ENCODE measurements at regions not wholly inside any gene's neighbourhood (a gene's known extent, or its start where the extent isn't known, plus 50 kb on each side); places are given as distances from the start of the nearest gene placed in this dataset.
"Not testable (repeated sequence)": the region's sequence is repeated elsewhere in the genome, so short reads cannot be mapped to it uniquely, and the experiment has no call there.

DNA sequence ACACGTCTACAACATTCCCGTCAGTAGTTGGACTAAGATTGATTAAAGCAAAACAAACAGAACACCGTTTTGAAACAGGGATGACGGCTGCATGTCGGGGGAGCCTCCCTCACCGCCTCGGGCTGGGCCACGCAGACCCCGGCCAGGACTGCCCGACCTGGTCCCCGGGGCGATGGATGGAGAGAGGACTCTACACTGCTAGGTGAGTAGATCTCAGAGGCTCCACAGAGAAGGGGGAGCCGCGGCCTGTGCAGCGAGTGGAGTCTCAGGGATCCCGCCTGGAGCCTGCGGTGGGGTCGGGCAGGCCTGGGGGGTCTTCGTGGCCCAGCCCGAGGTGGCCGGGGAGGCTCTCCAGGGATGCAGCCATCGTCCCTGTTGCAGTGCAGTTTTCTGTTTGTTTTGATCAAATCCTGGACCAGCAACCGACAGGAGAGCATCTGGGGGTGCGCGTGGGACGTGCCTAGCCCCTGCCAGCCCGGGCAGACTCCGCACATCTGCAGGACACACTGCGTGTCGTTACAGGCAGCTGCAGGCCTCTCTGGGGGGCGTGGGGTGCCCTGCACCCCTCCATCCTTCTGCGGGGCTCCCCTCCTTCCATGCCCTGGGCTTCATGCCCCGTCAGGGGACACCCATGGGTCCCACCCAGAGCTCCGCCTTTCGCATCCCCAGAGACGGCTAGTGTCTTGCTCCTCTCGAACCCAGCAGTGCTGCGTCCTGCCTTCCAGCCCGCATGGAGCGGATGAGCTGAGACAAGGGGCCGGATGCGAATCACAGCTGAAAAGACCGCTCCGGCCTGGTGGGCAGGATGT, 143.6 kb downstream of the RTP5 start:
- peaks cover 0 to 3% of the 10 kb centered on the region in 2 donors for H3K9me3 ChIP-seq (ENCODE audit: control insufficient read depth in 2 of 2, low read length in 2 of 2)
- no peak overlapping the region for H3K4me3 ChIP-seq (ENCODE audit: low read length in 2 of 2)
- no peaks in the 10 kb centered on the region for H3K27me3 ChIP-seq (ENCODE audit: control insufficient read depth in 2 of 2, insufficient read depth in 2 of 2, low read length in 2 of 2)
- no peaks in the 10 kb centered on the region for H3K4me1 ChIP-seq (ENCODE audit: control insufficient read depth in 2 of 2, insufficient read depth in 2 of 2, low read length in 2 of 2)
- no peaks in the 10 kb centered on the region for H3K36me3 ChIP-seq (ENCODE audit: control insufficient read depth in 2 of 2, insufficient read depth in 2 of 2, low read length in 2 of 2)
- H3K27ac ChIP-seq (ENCODE audit: low read depth in 2 of 2, low read length in 2 of 2), result no peak overlapping the region
- H3K9ac ChIP-seq (ENCODE audit: low read depth in 1 of 2, low read length in 2 of 2), result no peak overlapping the region

DNA sequence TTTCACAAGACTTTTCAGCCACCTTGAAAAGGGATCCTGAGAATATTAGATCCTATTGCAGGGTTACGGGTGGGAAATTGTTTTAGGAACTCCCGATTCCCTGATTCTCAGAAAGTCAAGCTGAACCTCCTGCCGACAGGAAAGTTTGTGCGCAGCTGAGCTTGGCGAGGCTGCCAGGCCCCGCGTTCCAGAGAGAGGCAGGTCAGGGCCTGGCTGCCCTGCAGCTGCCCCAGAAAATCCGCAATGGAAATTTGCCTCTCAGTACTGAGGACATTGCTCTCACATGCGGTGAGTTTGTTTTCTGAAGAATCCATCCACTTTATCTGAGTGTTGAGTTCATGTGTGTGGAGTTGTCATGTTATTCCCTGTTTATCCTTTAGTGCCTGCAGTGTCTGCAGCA, 144.2 kb downstream of the RTP5 start:
- H3K27me3 ChIP-seq (ENCODE audit: control insufficient read depth in 2 of 2, insufficient read depth in 2 of 2, low read length in 2 of 2), result no peaks in the 10 kb centered on the region
- peaks cover 0 to 3% of the 10 kb centered on the region in 2 donors for H3K9me3 ChIP-seq (ENCODE audit: control insufficient read depth in 2 of 2, low read length in 2 of 2)
- no peak overlapping the region for H3K4me3 ChIP-seq (ENCODE audit: low read length in 2 of 2)
- no peak overlapping the region for H3K27ac ChIP-seq (ENCODE audit: low read depth in 2 of 2, low read length in 2 of 2)
- H3K4me1 ChIP-seq (ENCODE audit: control insufficient read depth in 2 of 2, insufficient read depth in 2 of 2, low read length in 2 of 2), result no peaks in the 10 kb centered on the region
- H3K36me3 ChIP-seq (ENCODE audit: control insufficient read depth in 2 of 2, insufficient read depth in 2 of 2, low read length in 2 of 2), result no peaks in the 10 kb centered on the region
- H3K9ac ChIP-seq (ENCODE audit: low read depth in 1 of 2, low read length in 2 of 2), result no peak overlapping the region

DNA sequence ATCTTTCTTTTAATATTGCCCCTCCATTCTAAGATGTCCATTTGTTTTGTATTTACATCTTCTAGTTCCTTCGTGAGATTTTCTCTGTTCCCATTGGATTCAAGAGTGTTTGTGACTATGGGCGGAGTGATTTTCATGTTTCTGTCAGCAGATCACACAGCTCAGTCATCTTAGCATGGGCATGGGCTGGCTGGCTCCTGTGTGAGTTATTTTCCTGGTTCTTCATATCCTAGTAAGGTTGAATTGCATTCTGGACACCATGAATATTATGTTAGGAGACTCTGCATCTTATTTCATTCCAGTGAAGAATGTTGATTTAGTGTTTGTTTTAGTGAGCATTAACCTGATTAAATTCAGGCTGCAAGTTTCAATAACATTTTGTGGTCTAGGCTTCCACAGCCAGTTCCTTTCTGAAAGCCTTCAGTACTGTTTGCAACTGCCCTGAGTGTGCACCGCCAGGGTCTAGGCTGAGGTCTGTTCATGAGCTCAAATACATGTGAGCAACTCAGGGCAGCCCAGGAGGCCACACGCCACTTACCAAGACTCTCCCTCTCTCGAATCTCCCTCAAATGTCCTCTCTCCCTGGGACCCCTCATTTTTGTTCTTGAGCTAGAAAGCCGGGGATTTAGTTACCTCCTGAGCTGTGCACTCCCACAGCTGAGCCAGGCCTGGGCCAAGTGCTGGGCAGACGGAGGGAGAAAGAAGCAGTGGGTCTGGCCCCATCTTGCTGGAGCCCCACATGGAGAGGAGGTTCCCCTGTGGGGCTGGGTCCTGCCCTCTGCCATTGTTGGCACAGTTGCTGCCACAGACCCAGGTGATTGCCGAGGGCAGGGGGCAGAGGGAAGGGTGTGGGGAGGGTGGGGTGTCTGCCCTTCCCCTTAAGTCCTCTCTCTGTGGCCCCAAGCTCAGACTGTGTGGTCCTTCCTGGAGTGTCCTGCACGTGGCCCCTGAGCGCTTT, 145.9 kb downstream of the RTP5 start:
- Histone ChIP-seq H3K27me3 (ENCODE audit: control insufficient read depth in 2 of 2, insufficient read depth in 2 of 2, low read length in 2 of 2) (no peaks in the 10 kb centered on the region), H3K36me3 (ENCODE audit: control insufficient read depth in 2 of 2, insufficient read depth in 2 of 2, low read length in 2 of 2) (no peaks in the 10 kb centered on the region), H3K9me3 (ENCODE audit: control insufficient read depth in 2 of 2, low read length in 2 of 2) (no peaks in the 10 kb centered on the region), H3K9ac (ENCODE audit: low read depth in 1 of 2, low read length in 2 of 2) (no peak overlapping the region), H3K4me3 (ENCODE audit: low read length in 2 of 2) (no peak overlapping the region), H3K27ac (ENCODE audit: low read depth in 2 of 2, low read length in 2 of 2) (no peak overlapping the region), H3K4me1 (ENCODE audit: control insufficient read depth in 2 of 2, insufficient read depth in 2 of 2, low read length in 2 of 2) (no peaks in the 10 kb centered on the region)

DNA sequence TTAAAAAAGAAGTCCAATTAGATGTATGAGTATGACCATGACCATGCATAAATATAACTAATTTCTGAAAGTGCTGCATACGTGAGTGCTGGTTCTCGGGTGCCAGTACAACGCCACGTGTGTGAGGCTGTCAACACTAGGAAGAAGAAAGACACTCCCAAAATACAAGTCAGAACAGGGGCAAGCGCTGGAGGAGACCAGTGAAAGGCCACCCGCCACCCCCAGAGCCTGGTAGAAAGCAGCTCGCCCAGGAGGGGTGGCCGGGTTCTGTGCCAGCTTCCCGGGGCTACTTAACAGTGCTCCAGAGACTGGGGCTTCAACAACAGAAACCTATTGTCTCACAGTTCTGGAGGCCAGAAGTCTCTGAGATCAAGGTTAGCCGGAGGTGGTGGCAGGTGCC, 147.6 kb downstream of the RTP5 start:
- no peaks in the 10 kb centered on the region for H3K9me3 ChIP-seq (ENCODE audit: control insufficient read depth in 2 of 2, low read length in 2 of 2)
- no peaks in the 10 kb centered on the region for H3K4me1 ChIP-seq (ENCODE audit: control insufficient read depth in 2 of 2, insufficient read depth in 2 of 2, low read length in 2 of 2)
- no peak overlapping the region for H3K9ac ChIP-seq (ENCODE audit: low read depth in 1 of 2, low read length in 2 of 2)
- H3K27ac ChIP-seq (ENCODE audit: low read depth in 2 of 2, low read length in 2 of 2), result no peak overlapping the region
- H3K36me3 ChIP-seq (ENCODE audit: control insufficient read depth in 2 of 2, insufficient read depth in 2 of 2, low read length in 2 of 2), result no peaks in the 10 kb centered on the region
- no peak overlapping the region for H3K4me3 ChIP-seq (ENCODE audit: low read length in 2 of 2)
- H3K27me3 ChIP-seq (ENCODE audit: control insufficient read depth in 2 of 2, insufficient read depth in 2 of 2, low read length in 2 of 2), result no peaks in the 10 kb centered on the region

DNA sequence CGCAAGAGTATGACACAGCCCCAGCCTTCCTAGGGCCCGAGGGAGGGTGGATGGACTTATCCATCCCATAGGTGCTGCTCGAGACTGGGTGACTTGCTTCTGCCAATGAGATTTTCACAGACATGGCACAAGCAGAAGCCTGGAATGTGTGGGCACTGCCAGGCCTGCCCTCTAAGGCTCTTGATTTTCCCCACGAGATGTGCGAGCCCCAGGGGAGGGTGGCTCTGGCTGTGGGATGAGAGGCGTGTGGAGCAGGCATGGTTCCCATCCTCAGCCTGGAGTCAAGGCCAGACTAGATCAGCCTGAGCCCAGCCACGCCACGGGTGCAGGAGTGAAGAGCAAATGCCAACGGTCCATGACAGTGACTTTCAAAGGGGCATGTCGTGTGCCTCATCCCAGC, 148.9 kb downstream of the RTP5 start:
- not testable (repeated sequence) for H3K9me3 ChIP-seq (ENCODE audit: control insufficient read depth in 2 of 2, low read length in 2 of 2); H3K27ac ChIP-seq (ENCODE audit: low read depth in 2 of 2, low read length in 2 of 2); H3K4me1 ChIP-seq (ENCODE audit: control insufficient read depth in 2 of 2, insufficient read depth in 2 of 2, low read length in 2 of 2); H3K27me3 ChIP-seq (ENCODE audit: control insufficient read depth in 2 of 2, insufficient read depth in 2 of 2, low read length in 2 of 2); H3K9ac ChIP-seq (ENCODE audit: low read depth in 1 of 2, low read length in 2 of 2); H3K36me3 ChIP-seq (ENCODE audit: control insufficient read depth in 2 of 2, insufficient read depth in 2 of 2, low read length in 2 of 2); H3K4me3 ChIP-seq (ENCODE audit: low read length in 2 of 2)

DNA sequence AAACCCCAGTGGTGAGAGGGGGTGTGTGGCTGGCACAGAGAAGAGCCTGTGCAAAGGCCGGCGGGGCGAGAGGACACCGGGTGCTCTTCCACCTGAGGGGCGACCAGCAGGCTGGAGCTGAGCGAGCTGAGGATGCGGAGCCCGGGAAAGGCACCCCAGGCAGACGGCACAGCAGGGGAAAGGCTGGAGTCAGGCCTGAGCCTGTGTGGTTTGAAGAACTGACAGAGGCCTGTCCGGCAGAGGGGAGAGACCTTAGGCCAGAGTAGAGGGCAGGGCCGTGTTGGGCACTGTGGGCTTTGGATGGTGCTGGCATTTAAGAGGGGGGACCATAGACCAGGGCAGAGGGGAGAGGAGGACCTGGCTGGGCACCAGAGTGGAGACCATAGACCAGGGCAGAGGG, 149.8 kb downstream of the RTP5 start:
- H3K9me3 ChIP-seq (ENCODE audit: control insufficient read depth in 2 of 2, low read length in 2 of 2), result no peaks in the 10 kb centered on the region
- peaks cover 2 to 4% of the 10 kb centered on the region in 2 donors for H3K27me3 ChIP-seq (ENCODE audit: control insufficient read depth in 2 of 2, insufficient read depth in 2 of 2, low read length in 2 of 2)
- no peak overlapping the region for H3K27ac ChIP-seq (ENCODE audit: low read depth in 2 of 2, low read length in 2 of 2)
- no peaks in the 10 kb centered on the region for H3K36me3 ChIP-seq (ENCODE audit: control insufficient read depth in 2 of 2, insufficient read depth in 2 of 2, low read length in 2 of 2)
- H3K4me3 ChIP-seq (ENCODE audit: low read length in 2 of 2), result no peak overlapping the region
- H3K4me1 ChIP-seq (ENCODE audit: control insufficient read depth in 2 of 2, insufficient read depth in 2 of 2, low read length in 2 of 2), result no peaks in the 10 kb centered on the region
- H3K9ac ChIP-seq (ENCODE audit: low read depth in 1 of 2, low read length in 2 of 2), result no peak overlapping the region

DNA sequence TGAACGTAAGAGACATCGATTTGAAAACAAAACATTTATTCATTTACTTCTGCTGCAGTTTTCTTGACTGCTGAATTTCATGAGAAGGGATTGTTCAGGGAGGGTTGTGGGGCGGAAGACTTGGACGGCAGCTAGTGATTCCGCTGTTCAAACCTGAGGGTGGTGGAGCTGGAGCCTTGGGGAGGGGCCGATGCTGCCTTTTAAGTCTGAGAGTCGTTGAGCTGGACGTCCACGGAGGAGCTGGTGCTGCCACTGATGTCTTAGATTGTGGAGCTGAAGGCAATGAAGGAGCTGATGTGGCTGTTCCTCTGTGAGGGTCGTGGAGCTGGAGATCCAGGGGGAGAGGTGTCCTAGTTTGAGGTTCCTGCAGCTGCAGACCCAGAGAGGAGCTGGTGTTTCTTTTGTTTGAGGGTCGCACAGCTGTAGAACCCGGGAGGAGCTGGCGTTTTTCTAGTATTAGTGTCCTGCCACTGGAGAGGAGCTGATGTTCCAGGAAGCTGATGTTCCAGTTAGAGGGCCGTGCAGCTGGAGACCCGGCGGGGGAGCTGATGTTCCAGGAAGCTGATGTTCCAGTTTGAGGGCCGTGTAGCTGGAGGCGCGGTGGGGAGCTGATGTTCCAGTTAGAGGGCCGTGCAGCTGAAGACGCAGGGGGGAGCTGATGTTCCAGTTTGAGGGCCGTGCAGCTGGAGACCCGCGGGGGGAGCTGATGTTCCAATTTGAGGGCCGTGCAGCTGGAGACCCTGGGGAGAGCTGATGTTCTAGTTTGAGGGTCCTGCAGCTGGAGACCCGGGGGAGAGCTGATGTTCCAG, 150.9 kb downstream of the RTP5 start:
- Histone ChIP-seq H3K9ac (ENCODE audit: low read depth in 1 of 2, low read length in 2 of 2) (no peak overlapping the region), H3K27ac (ENCODE audit: low read depth in 2 of 2, low read length in 2 of 2) (no peak overlapping the region), H3K9me3 (ENCODE audit: control insufficient read depth in 2 of 2, low read length in 2 of 2) (no peaks in the 10 kb centered on the region)

DNA sequence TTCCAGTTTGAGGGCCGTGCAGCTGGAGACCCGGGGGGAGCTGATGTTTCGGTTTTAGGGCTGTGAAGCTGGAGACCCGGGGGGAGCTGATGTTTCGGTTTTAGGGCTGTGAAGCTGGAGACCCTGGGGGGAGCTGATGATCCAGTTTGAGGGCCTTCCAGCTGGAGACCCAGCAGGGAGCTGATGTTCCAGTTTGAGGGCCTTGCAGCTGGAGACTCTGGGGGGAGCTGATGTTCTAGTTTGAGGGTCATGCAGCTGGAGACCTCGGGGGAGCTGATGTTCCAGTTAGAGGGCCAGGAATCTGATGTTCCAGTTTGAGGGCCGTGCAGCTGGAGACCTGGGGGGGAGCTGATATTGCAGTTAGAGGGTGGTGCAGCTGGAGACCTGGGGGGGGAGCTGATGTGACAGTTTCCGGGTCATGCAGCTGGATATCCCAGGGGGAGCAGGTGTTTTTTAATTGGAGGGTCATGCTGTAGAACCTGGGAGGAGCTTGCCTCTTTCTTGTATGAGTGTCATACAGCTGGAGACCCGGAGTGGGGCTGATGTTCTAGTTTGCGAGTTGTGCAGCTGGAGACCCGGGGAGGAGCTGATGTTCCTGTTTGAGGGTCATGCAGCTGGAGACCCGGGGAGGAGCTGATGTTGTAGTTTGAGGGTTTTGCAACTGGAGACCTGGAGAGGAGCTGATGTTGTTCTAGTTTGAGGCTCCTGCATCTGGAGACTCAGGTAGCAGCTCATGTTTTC, 153.2 kb downstream of the RTP5 start:
- peaks cover 4 to 5% of the 10 kb centered on the region in 2 donors for H3K27me3 ChIP-seq (ENCODE audit: control insufficient read depth in 2 of 2, insufficient read depth in 2 of 2, low read length in 2 of 2)
- no peaks in the 10 kb centered on the region for H3K36me3 ChIP-seq (ENCODE audit: control insufficient read depth in 2 of 2, insufficient read depth in 2 of 2, low read length in 2 of 2)
- no peak overlapping the region for H3K9ac ChIP-seq (ENCODE audit: low read depth in 1 of 2, low read length in 2 of 2)
- H3K27ac ChIP-seq (ENCODE audit: low read depth in 2 of 2, low read length in 2 of 2), result no peak overlapping the region
- H3K4me1 ChIP-seq (ENCODE audit: control insufficient read depth in 2 of 2, insufficient read depth in 2 of 2, low read length in 2 of 2), result no peaks in the 10 kb centered on the region
- no peak overlapping the region for H3K4me3 ChIP-seq (ENCODE audit: low read length in 2 of 2)
- H3K9me3 ChIP-seq (ENCODE audit: control insufficient read depth in 2 of 2, low read length in 2 of 2), result no peaks in the 10 kb centered on the region

More for the DNA sequence above, 150.9 kb downstream of the RTP5 start:
- Histone ChIP-seq H3K36me3 (ENCODE audit: control insufficient read depth in 2 of 2, insufficient read depth in 2 of 2, low read length in 2 of 2) (no peaks in the 10 kb centered on the region), H3K27me3 (ENCODE audit: control insufficient read depth in 2 of 2, insufficient read depth in 2 of 2, low read length in 2 of 2) (peaks cover 4 to 5% of the 10 kb centered on the region in 2 donors), H3K4me1 (ENCODE audit: control insufficient read depth in 2 of 2, insufficient read depth in 2 of 2, low read length in 2 of 2) (no peaks in the 10 kb centered on the region), H3K4me3 (ENCODE audit: low read length in 2 of 2) (no peak overlapping the region)

DNA sequence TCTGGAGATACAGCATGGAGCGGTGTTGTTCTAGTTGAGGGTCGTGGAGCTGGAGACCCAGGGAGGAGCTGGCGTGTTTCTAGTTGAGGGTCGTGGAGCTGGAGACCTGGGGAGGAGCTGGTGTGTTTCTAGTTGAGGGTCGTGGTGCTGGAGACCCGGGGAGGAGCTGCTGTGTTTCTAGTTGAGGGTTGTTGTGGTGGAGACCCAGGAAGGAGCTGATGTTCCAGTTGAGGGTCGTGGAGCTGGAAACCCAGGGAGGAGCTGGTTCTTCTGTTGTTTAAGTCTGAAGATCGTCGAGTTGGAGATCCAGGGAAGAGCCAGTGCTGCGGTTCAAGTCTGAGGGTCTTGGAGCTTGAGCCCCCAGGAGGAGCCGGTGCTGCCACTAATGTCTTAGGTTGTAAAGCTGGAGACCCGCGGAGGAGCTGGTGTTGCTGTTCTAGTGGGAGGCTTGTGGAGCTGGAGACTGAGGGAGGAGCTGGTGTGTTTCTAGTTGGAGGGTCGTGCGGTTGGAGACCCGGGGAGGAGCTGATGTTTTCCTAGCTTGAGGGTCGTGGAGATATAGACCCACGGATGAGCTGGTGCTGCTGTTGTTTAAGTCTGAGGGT, 155.3 kb downstream of the RTP5 start:
- Histone ChIP-seq H3K27ac (ENCODE audit: low read depth in 2 of 2, low read length in 2 of 2) (no peak overlapping the region), H3K4me1 (ENCODE audit: control insufficient read depth in 2 of 2, insufficient read depth in 2 of 2, low read length in 2 of 2) (no peaks in the 10 kb centered on the region), H3K9me3 (ENCODE audit: control insufficient read depth in 2 of 2, low read length in 2 of 2) (no peaks in the 10 kb centered on the region), H3K36me3 (ENCODE audit: control insufficient read depth in 2 of 2, insufficient read depth in 2 of 2, low read length in 2 of 2) (no peaks in the 10 kb centered on the region), H3K9ac (ENCODE audit: low read depth in 1 of 2, low read length in 2 of 2) (no peak overlapping the region), H3K4me3 (ENCODE audit: low read length in 2 of 2) (no peak overlapping the region), H3K27me3 (ENCODE audit: control insufficient read depth in 2 of 2, insufficient read depth in 2 of 2, low read length in 2 of 2) (peaks cover 4 to 8% of the 10 kb centered on the region in 2 donors)

Data from mucosa of rectum (tissue), 2 donors.